ENCODE measurements at regions not wholly inside any gene's neighbourhood (a gene's known extent, or its start where the extent isn't known, plus 50 kb on each side); places are given as distances from the start of the nearest gene placed in this dataset.

DNA sequence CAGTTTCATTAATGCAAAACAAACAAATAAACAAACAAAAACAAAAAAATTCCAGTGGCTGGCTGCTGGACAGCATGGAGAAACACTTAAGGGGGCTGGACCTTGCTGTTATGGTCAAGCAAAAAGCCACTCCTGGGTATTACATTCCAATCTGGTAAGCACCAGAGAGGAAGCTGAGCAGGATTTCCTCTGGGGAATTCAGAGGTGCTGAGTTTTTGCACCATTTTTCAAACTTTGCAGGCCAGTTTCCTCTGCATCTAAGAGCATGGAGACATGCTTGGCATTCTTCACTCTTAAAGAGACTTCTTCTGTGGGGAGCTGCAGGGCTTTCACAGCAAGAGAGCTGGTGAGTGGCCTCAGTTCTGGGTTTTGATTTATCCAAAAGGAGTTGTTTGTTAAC, 84.5 kb downstream of the FZD1 start:
- TF ChIP-seq ZNF274 (IDR thresholded peaks at IDR 0.05; ENCODE audit: low read depth, low read length) (no peak), YY1 (IDR thresholded peaks at IDR 0.05; ENCODE audit: insufficient read depth, insufficient read length) (no peak)
